Activated B cell treated with CpG ODN at 0.5 μM for 24 hours (primary cell): ENCODE measurements at regions not wholly inside any gene's neighbourhood (a gene's known extent, or its start where the extent isn't known, plus 50 kb on each side); places are given as distances from the start of the nearest gene placed in this dataset.

Experiments used
- ATAC-seq: fragments of 200-7000 bp; cut with Tn5 transposase; one replicate; pipeline ENCODE4 v1.10.0; 2021; ENCODE audit warnings: low read depth, mild to moderate bottlenecking, moderate library complexity
- CTCF ChIA-PET: fragments of 350-600 bp; sonication (Branson Sonifier 250); formaldehyde crosslinking; loops from one replicate; lab custom pipeline; 2021; ENCODE audit warnings: antibody characterized with exemption; lab: Charles Lee
- POLR2A ChIA-PET: fragments of 350-600 bp; sonication (Branson Sonifier 250); formaldehyde crosslinking; loops from one replicate; lab custom pipeline; 2021; ENCODE audit warnings: antibody characterized with exemption; lab: Charles Lee
- DNase-seq: peaks from one replicate; pipeline ENCODE4 v3.0.0; 2022
- H3K27ac Mint-ChIP-seq: one replicate; pipeline ENCODE4 v1.8.0; 2020; ENCODE audit warnings: mixed read lengths
- H3K27me3 Mint-ChIP-seq: one replicate; pipeline ENCODE4 v1.8.0; 2021; ENCODE audit warnings: mixed read lengths
- H3K36me3 Mint-ChIP-seq: one replicate; pipeline ENCODE4 v1.8.0; 2021; ENCODE audit warnings: low read depth, mixed read lengths
- H3K4me1 Mint-ChIP-seq: one replicate; pipeline ENCODE4 v1.8.0; 2021; ENCODE audit warnings: mixed read lengths
- H3K4me3 Mint-ChIP-seq: one replicate; pipeline ENCODE4 v1.8.0; 2020; ENCODE audit warnings: mild to moderate bottlenecking, mixed read lengths
- H3K9me3 Mint-ChIP-seq: one replicate; pipeline ENCODE4 v1.8.0; 2020; ENCODE audit warnings: mixed read lengths
- intact Hi-C: fragments of 100-400 bp; cut with micrococcal nuclease; formaldehyde crosslinking; loops from one replicate; pipeline ENCODE4 v1.15.1; 2024
- TF ChIP-seq, protein P1 (sequence below): fragments of 200-600 bp; IDR thresholded peaks from one replicate; pipeline ENCODE4 v1.8.0; 2022; ENCODE audit warnings: antibody characterized with exemption, mild to moderate bottlenecking

DNA sequence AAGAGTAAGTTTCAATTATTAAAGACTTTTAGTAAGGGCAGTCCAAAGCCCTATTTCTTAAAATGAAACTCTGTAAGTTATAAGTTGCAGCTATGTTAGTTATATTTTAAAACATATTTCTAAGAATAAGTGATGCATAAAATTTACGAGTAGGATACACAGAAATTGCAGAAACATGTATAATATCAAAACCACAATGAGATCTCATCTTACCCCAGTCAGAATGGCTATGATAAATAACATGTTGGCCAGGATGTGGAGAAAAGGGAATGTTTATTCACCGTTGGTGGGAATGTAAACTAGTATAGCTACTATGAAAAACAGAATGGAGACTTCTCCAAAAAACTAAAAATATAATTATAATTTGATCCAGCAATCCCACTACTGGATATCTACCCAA, 201.2 kb downstream of the CBLN2 start:
- Mint-ChIP-seq H3K27me3 (no peaks in the 10 kb centered on the region), H3K9me3 (no peaks in the 10 kb centered on the region), H3K4me1 (no peaks in the 10 kb centered on the region), H3K4me3 (no peak overlapping the region), H3K36me3 (no peaks in the 10 kb centered on the region), H3K27ac (no peak overlapping the region)
- TF ChIP-seq, protein P1, sequence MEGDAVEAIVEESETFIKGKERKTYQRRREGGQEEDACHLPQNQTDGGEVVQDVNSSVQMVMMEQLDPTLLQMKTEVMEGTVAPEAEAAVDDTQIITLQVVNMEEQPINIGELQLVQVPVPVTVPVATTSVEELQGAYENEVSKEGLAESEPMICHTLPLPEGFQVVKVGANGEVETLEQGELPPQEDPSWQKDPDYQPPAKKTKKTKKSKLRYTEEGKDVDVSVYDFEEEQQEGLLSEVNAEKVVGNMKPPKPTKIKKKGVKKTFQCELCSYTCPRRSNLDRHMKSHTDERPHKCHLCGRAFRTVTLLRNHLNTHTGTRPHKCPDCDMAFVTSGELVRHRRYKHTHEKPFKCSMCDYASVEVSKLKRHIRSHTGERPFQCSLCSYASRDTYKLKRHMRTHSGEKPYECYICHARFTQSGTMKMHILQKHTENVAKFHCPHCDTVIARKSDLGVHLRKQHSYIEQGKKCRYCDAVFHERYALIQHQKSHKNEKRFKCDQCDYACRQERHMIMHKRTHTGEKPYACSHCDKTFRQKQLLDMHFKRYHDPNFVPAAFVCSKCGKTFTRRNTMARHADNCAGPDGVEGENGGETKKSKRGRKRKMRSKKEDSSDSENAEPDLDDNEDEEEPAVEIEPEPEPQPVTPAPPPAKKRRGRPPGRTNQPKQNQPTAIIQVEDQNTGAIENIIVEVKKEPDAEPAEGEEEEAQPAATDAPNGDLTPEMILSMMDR, result no peak
- CTCF ChIA-PET, result no interaction called here
- ATAC-seq, result no peak
- intact Hi-C loops, result no loop called here
- no peak for DNase-seq
- POLR2A ChIA-PET, result no interaction called here

- intact Hi-C loops, result no loop called here
- no peaks in the 10 kb centered on the region for H3K9me3 Mint-ChIP-seq
- no peaks in the 10 kb centered on the region for H3K27me3 Mint-ChIP-seq
- DNase-seq, result no peak
- TF ChIP-seq, protein P1, result no peak
- POLR2A ChIA-PET, result no interaction called here
- H3K36me3 Mint-ChIP-seq, result no peaks in the 10 kb centered on the region
- CTCF ChIA-PET, result no interaction called here
- H3K27ac Mint-ChIP-seq, result no peak overlapping the region
- no peak overlapping the region for H3K4me3 Mint-ChIP-seq
- ATAC-seq, result no peak
- no peaks in the 10 kb centered on the region for H3K4me1 Mint-ChIP-seq
Measured at GRCh38 chr18:72339976-72340375, 204.2 kb downstream of the CBLN2 start.

DNA sequence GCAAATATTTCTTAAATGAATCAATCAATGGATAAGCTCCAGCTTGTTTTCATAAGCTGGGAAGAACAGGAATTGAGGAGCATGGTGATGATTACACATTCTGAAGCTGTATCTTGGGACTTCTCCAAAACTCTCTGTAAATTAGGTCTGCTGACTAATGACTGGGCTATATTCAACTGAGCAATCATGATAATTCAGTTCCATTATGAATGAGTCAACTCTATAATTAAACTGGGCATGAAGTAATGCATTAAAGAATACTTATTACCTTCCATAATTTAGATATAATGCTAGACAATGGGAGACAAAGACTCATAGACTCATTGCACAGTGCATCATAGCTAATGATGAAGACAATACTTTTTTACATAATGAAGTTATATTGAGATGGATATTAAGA, 207.4 kb downstream of the CBLN2 start:
- TF ChIP-seq, protein P1, result no peak
- ChIA-PET POLR2A (no interaction called here), CTCF (no interaction called here)
- no peak for DNase-seq
- no peaks in the 10 kb centered on the region for H3K27me3 Mint-ChIP-seq
- no peak for ATAC-seq
- H3K4me3 Mint-ChIP-seq, result no peak overlapping the region
- intact Hi-C loops, result no loop called here
- H3K9me3 Mint-ChIP-seq, result no peaks in the 10 kb centered on the region
- H3K36me3 Mint-ChIP-seq, result no peaks in the 10 kb centered on the region
- H3K27ac Mint-ChIP-seq, result no peak overlapping the region
- H3K4me1 Mint-ChIP-seq, result no peaks in the 10 kb centered on the region

DNA sequence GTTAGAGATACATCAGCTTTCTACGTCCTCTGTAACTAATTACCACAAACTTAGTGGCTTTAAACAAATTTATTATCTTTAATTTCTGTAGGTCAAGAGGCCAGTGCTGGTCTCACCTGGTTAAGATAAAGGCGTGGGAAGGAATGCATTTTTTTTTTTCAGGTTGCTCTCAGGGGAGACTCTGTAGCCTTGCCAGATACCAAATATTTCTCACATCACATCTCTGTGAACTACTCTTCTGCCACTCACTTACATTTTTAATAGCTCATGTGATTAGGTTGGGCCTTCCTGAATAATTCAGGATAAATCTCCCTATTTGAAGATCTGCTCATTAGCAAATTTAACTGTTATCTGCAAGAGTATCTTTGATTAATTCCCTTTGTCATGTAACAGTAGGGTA, 214.6 kb downstream of the CBLN2 start:
- H3K4me3 Mint-ChIP-seq, result no peak overlapping the region
- H3K4me1 Mint-ChIP-seq, result no peaks in the 10 kb centered on the region
- no peaks in the 10 kb centered on the region for H3K9me3 Mint-ChIP-seq
- no peak for DNase-seq
- no peaks in the 10 kb centered on the region for H3K27me3 Mint-ChIP-seq
- ChIA-PET CTCF (no interaction called here), POLR2A (no interaction called here)
- TF ChIP-seq, protein P1, result no peak
- no peak overlapping the region for H3K27ac Mint-ChIP-seq
- no peaks in the 10 kb centered on the region for H3K36me3 Mint-ChIP-seq
- no peak for ATAC-seq
- intact Hi-C loops, result no loop called here

GRCh38 chr18:72325307-72325706, 218.8 kb downstream of the CBLN2 start:
- ChIA-PET CTCF (no interaction called here), POLR2A (no interaction called here)
- no peak overlapping the region for H3K4me3 Mint-ChIP-seq
- H3K9me3 Mint-ChIP-seq, result no peaks in the 10 kb centered on the region
- DNase-seq, result no peak
- no peaks in the 10 kb centered on the region for H3K27me3 Mint-ChIP-seq
- no peaks in the 10 kb centered on the region for H3K4me1 Mint-ChIP-seq
- no peak for ATAC-seq
- no peak overlapping the region for H3K27ac Mint-ChIP-seq
- TF ChIP-seq, protein P1, result no peak
- intact Hi-C loops, result no loop called here
- H3K36me3 Mint-ChIP-seq, result no peaks in the 10 kb centered on the region
